ENCODE measurements at regions not wholly inside any gene's neighbourhood (a gene's known extent, or its start where the extent isn't known, plus 50 kb on each side); places are given as distances from the start of the nearest gene placed in this dataset.

DNA sequence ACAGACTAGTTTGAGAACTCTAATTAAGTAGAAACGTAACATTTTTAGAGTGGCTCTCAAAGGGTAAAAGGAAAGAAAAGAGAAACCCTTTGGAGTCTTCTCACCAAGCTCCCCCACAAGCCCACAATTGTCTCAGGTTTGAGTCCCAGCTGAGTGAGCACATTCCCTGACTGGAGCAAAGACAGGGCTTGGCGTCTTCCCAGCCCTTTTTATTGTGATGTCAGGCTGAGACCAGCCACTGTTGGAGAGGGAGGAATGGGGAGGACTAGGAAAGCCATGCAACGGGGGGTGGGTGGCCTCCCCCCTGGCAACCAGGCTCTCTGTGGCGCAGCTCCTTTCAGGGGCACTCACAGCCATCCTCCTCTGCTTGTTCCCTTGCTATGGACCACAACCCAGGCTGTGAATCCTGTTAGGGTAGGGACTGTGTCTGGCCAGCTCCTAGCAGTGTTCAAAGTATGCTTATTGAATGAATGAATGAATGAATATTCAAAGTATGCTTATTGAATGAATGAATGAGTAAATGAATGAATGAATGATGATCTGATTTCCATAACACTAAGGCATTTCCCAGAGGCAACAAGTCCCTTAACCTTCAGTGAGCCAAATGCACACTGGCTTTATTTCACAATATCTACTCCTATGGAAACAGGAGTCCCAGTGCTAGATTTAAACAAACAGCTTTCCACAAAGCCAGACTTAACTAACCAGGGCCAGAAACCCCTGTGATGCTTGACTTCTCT is 413.3 kb downstream of the MID1IP1 start:
- in situ Hi-C loops (cut with HindIII; ENCODE audit: low sequenced_read_pairs): no loop called here

DNA sequence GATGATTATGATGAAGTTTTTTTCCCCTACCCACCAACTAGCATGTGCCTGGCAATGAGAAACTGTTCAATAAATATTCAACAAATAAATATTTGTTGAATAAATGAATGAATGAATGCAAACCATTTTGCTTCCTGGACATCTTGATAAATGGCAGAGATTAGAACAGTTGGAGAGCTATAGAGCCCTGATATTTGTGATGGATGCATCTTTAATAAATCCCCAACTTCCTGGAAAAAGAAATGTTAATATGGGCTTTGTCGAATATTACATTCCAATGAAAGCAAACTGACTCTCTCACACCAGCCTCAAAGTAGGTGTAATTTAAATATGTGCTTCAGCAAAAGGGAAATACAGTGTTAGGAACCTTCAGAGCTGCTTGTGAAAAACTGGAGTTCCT is 419.7 kb downstream of the MID1IP1 start:
- TF ChIP-seq, protein P1, sequence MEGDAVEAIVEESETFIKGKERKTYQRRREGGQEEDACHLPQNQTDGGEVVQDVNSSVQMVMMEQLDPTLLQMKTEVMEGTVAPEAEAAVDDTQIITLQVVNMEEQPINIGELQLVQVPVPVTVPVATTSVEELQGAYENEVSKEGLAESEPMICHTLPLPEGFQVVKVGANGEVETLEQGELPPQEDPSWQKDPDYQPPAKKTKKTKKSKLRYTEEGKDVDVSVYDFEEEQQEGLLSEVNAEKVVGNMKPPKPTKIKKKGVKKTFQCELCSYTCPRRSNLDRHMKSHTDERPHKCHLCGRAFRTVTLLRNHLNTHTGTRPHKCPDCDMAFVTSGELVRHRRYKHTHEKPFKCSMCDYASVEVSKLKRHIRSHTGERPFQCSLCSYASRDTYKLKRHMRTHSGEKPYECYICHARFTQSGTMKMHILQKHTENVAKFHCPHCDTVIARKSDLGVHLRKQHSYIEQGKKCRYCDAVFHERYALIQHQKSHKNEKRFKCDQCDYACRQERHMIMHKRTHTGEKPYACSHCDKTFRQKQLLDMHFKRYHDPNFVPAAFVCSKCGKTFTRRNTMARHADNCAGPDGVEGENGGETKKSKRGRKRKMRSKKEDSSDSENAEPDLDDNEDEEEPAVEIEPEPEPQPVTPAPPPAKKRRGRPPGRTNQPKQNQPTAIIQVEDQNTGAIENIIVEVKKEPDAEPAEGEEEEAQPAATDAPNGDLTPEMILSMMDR (IDR thresholded peaks at IDR 0.05; ENCODE audit: low read depth, low read length, missing control alignments): no peak
- in situ Hi-C loops (cut with HindIII; ENCODE audit: low sequenced_read_pairs): no loop called here
- H3K4me3 ChIP-seq (ENCODE audit: low read depth, low read length): no peak overlapping the region
- no peak for DNase-seq (ENCODE audit: low read depth)

More for the DNA sequence above, 413.3 kb downstream of the MID1IP1 start:
- TF ChIP-seq, protein P1 (IDR thresholded peaks at IDR 0.05; ENCODE audit: low read depth, low read length, missing control alignments): no peak
- no peak for DNase-seq (ENCODE audit: low read depth)
- no peak overlapping the region for H3K4me3 ChIP-seq (ENCODE audit: low read depth, low read length)

DNA sequence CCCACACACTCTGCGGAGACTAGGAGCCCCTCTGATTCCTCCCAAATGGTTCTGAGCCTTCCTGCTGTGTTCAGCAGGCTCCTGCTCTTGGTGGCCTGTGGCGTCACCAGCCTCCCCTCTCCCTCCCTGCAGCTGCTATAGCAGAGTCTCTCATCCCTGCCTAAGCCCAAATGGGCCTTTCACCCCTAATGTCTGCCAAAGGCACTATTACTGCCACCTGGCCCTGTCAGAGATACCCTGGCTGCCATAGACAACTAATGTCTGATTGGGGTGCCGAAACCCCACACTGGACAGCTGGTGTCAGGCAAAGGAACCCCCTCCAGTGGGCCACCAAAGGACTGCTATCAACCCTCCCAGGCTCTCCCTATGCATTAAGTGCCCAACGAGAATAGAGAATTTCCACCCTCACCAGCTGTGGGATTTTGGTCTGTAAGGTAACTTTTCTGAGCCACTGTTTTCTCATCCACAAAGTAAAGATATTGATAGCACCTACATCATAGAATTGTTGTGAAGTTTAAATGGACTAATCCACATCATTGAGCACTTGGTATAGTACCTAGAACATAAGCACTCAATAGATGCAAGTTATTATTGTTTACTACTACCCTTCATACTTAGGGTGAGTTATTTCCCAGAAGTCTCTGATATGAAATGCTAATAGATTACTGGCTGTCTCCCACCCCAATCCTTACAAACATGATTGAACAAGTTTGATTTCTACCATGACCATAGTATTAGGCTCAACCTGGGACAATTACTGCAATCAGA is 421.3 kb downstream of the MID1IP1 start:
- in situ Hi-C loops (cut with HindIII; ENCODE audit: low sequenced_read_pairs): no loop called here
- no peak for DNase-seq (ENCODE audit: low read depth)
- TF ChIP-seq, protein P1 (IDR thresholded peaks at IDR 0.05; ENCODE audit: low read depth, low read length, missing control alignments): no peak
- H3K4me3 ChIP-seq (ENCODE audit: low read depth, low read length): no peak overlapping the region

DNA sequence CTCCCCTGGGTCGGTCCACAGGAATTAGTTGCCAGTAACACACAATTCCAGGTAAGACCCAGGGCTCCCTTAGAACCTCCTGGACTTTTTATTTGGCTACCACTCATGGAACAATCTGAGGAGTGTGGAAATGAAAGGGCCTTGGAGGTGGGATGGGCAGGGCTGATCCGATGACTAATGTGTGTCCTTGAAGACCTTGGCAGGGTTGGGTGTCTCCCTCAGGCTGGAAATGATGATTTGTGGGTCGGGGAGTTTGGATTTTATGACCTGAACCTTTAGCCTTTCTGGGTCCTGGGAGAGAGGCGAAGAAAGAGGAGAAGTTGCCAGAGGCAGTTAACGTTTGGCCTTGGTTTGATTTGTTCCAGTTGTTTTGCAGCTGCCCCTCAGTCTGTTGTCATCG is 425.0 kb downstream of the MID1IP1 start:
- TF ChIP-seq, protein P1 (IDR thresholded peaks at IDR 0.05; ENCODE audit: low read depth, low read length, missing control alignments): no peak
- DNase-seq (ENCODE audit: low read depth): no peak
- in situ Hi-C loops (cut with HindIII; ENCODE audit: low sequenced_read_pairs): no loop called here
- no peak overlapping the region for H3K4me3 ChIP-seq (ENCODE audit: low read depth, low read length)

DNA sequence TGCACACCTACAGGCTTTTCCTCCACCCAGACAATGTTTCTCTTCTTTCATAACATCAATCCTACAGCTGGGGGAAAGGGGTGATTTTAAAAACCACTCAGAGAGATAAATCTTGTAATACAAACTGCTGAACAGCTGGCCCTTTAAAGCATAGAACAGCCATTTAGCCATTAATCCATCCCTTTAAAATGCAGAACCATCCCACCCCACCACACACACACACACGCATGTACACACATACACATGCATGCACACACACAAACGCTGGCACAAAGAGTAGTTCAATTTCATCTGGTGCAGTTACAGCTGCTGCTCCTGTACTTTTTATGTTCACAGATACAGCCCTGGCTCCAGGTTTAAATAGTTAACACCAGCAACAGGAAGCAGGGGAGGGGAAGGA is 426.1 kb downstream of the MID1IP1 start:
- H3K4me3 ChIP-seq (ENCODE audit: low read depth, low read length): no peak overlapping the region
- in situ Hi-C loops (cut with HindIII; ENCODE audit: low sequenced_read_pairs): no loop called here
- DNase-seq (ENCODE audit: low read depth): no peak
- TF ChIP-seq, protein P1 (IDR thresholded peaks at IDR 0.05; ENCODE audit: low read depth, low read length, missing control alignments): no peak

DNA sequence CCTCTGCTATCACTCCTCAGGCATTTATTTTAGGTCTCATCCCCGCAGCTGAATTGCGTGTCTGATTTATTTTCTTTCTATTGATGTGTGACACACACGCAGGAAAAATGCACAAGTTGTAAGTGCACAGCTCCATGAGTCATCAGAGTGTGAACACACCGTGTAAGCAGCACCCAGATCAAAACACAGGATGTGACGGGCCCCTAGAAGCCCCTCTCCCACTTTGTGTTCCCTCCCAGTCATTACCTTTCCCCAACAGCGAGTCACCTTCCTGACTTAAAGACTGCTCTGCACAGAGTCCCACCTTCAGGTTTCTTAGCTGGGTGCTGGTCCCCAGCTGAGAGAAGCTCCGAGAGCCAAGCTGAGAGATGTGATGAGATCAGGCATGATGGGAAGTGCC is 436.7 kb downstream of the MID1IP1 start:
- in situ Hi-C loops (cut with HindIII; ENCODE audit: low sequenced_read_pairs): no loop called here
- TF ChIP-seq, protein P1 (IDR thresholded peaks at IDR 0.05; ENCODE audit: low read depth, low read length, missing control alignments): no peak
- DNase-seq (ENCODE audit: low read depth): no peak
- H3K4me3 ChIP-seq (ENCODE audit: low read depth, low read length): no peak overlapping the region
